Effector memory CD8-positive, alpha-beta T cell (primary cell): ENCODE measurements at regions not wholly inside any gene's neighbourhood (a gene's known extent, or its start where the extent isn't known, plus 50 kb on each side); places are given as distances from the start of the nearest gene placed in this dataset.

ENCODE experiments used
- ATAC-seq: fragments of 150-1000 bp; cut with Tn5 transposase; replicated peaks from 2 replicates; pipeline ENCODE4 v1.10.0; 2021; ENCODE audit warnings: mild to moderate bottlenecking, moderate library complexity
- DNase-seq, 3 experiments: peaks; one replicate each; pipeline ENCODE4 v3.0.0; 2021
- H3K27ac Mint-ChIP-seq, 2 donors: one replicate each; pipeline ENCODE4 v1.8.0; 2022; ENCODE audit warnings: mild to moderate bottlenecking in 2 of 2, mixed read lengths in 2 of 2, moderate library complexity in 2 of 2
- H3K27me3 Mint-ChIP-seq, 2 donors: one replicate each; pipeline ENCODE4 v1.8.0; 2022; ENCODE audit warnings: mixed read lengths in 2 of 2
- H3K36me3 Mint-ChIP-seq: one replicate; pipeline ENCODE4 v1.8.0; 2022; ENCODE audit warnings: mild to moderate bottlenecking, moderate library complexity, mixed read lengths; ENCODE audit not compliant: insufficient read depth
- H3K4me1 Mint-ChIP-seq, 2 donors: one replicate each; pipeline ENCODE4 v1.8.0; 2022; ENCODE audit warnings: low read depth in 2 of 2, mixed read lengths in 2 of 2
- H3K4me3 Mint-ChIP-seq, 2 donors: one replicate each; pipeline ENCODE4 v1.8.0; 2022; ENCODE audit warnings: mild to moderate bottlenecking in 2 of 2, mixed read lengths in 2 of 2, moderate library complexity in 2 of 2
- H3K9me3 Mint-ChIP-seq, 2 donors: one replicate each; pipeline ENCODE4 v1.8.0; 2022; ENCODE audit warnings: mixed read lengths in 2 of 2

DNA sequence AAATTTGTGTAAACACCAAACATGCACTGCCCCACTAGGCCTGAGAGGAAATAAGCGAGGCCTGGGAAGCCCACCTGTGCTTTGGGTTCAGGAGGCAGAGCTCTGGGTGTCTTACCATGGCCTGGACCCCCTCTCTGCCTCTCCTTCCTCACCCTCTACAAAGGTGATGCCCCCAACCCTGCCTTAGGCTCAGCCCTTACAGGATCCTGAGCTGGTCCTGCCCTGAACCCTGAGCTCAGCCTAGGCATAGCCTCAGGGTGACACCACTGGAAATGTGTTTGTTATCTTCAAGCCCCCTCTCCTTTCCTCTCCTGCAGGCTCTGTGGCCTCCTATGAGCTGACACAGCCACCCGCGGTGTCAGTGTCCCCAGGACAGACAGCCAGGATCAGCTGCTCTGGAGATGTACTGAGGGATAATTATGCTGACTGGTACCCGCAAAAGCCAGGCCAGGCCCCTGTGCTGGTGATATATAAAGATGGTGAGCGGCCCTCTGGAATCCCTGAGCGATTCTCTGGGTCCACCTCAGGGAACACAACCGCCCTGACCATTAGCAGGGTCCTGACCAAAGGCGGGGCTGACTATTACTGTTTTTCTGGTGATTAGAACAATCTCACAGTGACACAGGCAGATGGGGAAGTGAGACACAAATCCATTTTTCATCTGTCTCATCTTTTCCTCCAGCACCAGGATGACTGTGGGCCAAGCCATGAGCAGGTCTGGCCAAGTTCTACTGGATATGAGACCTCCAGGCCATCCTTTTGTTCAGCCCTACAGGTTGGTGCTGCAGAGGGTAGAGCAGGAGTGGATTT is 117.8 kb downstream of the GGTLC2 start:
- no peaks in the 10 kb centered on the region for H3K9me3 Mint-ChIP-seq
- ATAC-seq (no peak), DNase-seq (no peak)
- H3K27me3 Mint-ChIP-seq, result no peaks in the 10 kb centered on the region
- H3K27ac Mint-ChIP-seq, result peak overlapping the region; percentile 76 to 89
- H3K36me3 Mint-ChIP-seq, result peaks cover 37% of the 10 kb centered on the region
- H3K4me1 Mint-ChIP-seq, result peaks cover 63 to 76% of the 10 kb centered on the region in 2 donors
- peak overlapping the region in 1 of 2 donors; percentile 52 for H3K4me3 Mint-ChIP-seq

DNA sequence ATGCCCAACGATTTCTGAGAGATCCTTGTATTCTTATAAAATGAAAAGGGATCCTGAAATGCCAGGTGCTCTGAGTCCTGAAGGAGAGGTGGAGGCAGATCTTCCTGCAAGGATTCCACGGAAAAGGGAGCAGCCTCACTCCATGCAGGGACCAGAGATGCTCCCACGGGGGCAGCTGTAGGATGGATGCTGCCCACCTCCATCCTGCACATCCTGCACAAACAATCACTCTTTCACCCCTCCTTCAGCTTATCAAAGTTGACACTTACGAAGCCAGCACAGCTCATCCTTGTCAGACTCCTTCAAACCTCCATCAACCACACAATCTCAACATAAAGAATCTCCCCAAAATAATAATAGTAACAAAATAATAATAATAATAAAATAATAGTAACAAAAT is 119.1 kb downstream of the GGTLC2 start:
- DNase-seq (no peak), ATAC-seq (no peak)
- peak overlapping the region in 1 of 2 donors; percentile 6 for H3K4me3 Mint-ChIP-seq
- no peaks in the 10 kb centered on the region for H3K27me3 Mint-ChIP-seq
- no peaks in the 10 kb centered on the region for H3K9me3 Mint-ChIP-seq
- peaks cover 34% of the 10 kb centered on the region for H3K36me3 Mint-ChIP-seq
- H3K27ac Mint-ChIP-seq, result peak overlapping the region; percentile 82 to 89
- peaks cover 62 to 78% of the 10 kb centered on the region in 2 donors for H3K4me1 Mint-ChIP-seq

DNA sequence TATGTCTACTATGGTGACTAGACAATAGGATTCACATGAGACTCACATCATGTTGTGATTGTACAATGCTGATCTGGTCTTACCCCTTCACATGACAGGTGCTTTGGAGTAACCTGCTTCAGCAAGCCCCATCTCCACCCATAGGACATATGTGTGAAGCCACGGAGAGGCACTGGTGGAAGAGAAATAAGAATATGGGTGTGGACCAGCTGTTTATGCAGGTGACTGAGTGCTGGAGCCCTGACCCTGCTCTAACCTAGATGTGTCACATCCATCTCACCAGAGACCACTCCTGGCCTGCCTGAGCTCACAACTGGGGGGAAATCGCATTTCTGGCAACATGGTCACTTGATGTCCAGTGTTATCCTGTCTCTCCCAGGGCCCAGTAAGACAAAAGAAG is 119.7 kb downstream of the GGTLC2 start:
- peak; percentile 23 for ATAC-seq
- no peak for DNase-seq
- H3K27me3 Mint-ChIP-seq, result no peaks in the 10 kb centered on the region
- peak overlapping the region; percentile 82 to 89 for H3K27ac Mint-ChIP-seq
- peaks cover 62 to 79% of the 10 kb centered on the region in 2 donors for H3K4me1 Mint-ChIP-seq
- peaks cover 32% of the 10 kb centered on the region for H3K36me3 Mint-ChIP-seq
- peak overlapping the region; percentile 33 to 44 for H3K4me3 Mint-ChIP-seq
- H3K9me3 Mint-ChIP-seq, result no peaks in the 10 kb centered on the region

DNA sequence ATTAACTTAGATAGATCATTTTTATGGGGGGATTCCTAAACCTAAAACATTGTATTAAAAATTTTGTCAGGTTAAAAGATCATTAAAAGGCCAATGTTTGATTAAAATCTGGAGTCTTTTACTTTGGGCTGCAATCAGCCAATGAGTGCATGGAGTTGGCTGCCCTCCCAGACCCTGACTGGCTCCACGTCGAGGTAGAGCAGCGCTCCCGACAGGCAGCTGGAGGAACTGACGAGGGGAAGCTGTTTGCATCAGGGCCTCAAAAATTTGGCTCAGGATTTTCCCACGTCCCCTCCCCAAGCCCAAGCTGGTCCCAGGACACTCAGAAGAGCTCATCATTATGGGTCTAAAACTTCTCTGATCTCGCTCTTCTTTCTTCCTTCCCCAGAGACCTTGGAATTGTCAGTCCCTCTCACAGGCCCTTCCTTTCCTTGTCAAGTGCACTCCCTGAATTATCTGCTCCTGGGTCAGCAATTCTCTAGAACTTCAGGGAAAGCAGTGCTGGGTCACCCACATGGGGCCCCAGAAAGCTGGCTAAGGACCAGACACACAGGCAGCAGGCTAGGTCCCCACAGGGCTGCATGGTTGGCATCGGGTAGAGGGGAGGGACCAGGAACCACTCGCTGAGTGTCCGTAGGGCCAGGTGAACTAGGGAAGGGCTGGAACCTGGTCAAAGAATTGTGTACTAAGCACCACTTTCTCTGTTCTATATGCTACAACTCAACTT is 119.6 kb upstream of the IGLL5 start:
- H3K4me3 Mint-ChIP-seq, result no peak overlapping the region
- no peak for ATAC-seq
- peaks cover 58 to 83% of the 10 kb centered on the region in 2 donors for H3K4me1 Mint-ChIP-seq

DNA sequence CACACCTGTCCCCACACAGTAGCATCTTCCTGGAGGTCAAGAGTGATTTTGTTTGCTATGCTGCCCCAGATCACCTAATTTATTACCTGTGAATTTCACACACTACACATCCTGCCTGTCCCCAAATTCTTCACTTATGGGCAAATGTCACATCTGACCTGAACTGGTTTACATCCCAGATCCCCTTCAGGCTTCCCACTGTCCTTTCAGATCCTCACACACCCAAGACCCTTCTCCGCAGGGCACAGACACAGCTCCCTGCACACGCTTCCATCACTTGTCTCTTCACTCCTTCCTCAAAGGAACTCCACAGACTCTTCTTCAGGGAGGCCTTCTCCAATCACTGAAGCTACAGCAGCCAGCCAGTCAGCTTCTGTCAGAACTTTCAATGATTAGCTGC is 118.7 kb upstream of the IGLL5 start:
- Mint-ChIP-seq H3K27ac (peak overlapping the region in 1 of 2 donors; percentile 94), H3K4me1 (peaks cover 54 to 83% of the 10 kb centered on the region in 2 donors), H3K4me3 (peak overlapping the region in 1 of 2 donors; percentile 2), H3K27me3 (no peaks in the 10 kb centered on the region), H3K9me3 (no peaks in the 10 kb centered on the region), H3K36me3 (peaks cover 16% of the 10 kb centered on the region)
- ATAC-seq, result no peak
- no peak for DNase-seq

More for the DNA sequence above, 119.6 kb upstream of the IGLL5 start:
- H3K27ac Mint-ChIP-seq, result peak overlapping the region in 1 of 2 donors; percentile 94
- no peak for DNase-seq
- no peaks in the 10 kb centered on the region for H3K27me3 Mint-ChIP-seq
- H3K36me3 Mint-ChIP-seq, result peaks cover 21% of the 10 kb centered on the region
- no peaks in the 10 kb centered on the region for H3K9me3 Mint-ChIP-seq

DNA sequence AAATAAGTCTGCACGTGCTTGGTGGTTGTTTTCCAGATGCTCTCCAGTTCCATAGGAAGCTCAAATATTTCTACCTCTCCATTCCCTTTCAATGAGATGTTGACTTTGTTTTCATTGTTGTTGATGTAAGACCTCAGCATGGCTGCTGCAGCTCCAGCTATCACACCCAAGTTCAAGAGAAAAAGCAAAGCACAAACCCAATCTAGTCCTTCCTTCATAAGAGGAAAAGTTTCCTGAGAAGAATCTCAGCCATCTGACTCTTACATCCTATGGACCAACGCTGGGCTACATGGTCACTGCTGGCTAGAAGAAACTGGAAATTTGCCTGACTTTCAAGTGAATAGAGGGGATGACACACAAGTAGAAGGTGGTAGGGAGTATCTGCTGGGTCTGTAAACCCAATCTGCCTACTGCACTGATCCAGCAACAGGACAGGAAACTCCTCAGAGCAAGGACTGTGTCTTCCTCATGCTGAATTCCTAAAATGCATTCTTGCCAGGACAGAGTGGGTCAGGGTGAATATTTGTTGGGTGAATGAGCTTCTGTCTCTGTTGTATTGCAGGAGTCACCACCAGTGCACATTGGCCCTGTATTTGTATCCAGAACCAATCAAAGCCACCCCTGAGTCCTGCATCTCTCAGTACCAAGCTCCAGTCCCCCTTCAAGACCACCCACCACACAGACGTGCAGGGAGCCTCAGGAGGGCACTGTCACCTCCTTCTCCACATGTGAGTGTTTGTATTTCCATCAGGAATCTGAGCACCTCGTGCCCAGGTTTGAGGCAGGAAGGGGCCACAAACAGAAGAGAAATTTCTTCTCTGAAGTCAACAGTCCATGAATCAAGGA is 118.0 kb upstream of the IGLL5 start:
- no peak for ATAC-seq
- Mint-ChIP-seq H3K27me3 (no peaks in the 10 kb centered on the region), H3K9me3 (no peaks in the 10 kb centered on the region), H3K27ac (peak overlapping the region in 1 of 2 donors; percentile 94), H3K4me3 (no peak overlapping the region), H3K4me1 (peaks cover 53 to 82% of the 10 kb centered on the region in 2 donors), H3K36me3 (peaks cover 10% of the 10 kb centered on the region)
- DNase-seq, result no peak

DNA sequence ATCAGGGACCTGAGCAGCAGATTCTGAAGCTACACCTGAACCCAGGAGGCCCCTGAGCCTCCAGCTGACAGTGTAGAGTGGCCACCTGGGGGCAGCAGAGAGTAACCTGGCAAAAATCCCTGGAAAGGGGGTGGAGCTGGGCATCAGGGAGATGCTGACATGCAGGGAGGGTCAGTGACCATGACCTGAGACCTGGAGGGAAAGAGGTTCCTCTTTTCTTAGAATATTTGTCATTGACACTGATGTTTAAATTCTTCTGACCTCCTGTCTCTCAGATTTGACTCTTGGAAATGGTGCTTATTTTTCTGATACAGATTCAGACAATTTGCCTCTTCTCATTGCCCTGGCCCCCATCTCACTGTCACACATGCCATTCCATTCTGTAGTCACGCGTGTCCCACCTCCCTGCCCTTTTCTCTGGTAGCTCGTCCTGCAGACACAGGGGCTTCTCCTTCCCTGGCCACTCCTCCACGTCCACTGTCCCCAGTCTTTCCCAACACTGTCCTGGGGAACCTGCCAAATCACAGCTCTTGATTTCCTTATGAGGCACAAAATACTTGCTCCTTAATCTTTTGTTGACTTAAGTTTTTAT is 117.2 kb upstream of the IGLL5 start:
- Mint-ChIP-seq H3K9me3 (no peaks in the 10 kb centered on the region), H3K27me3 (no peaks in the 10 kb centered on the region), H3K36me3 (peaks cover 5% of the 10 kb centered on the region), H3K4me3 (no peak overlapping the region), H3K4me1 (peaks cover 54 to 82% of the 10 kb centered on the region in 2 donors), H3K27ac (peak overlapping the region; percentile 81 to 94)
- DNase-seq, result peak; percentile 42 to 46 (median 45)
- ATAC-seq, result peak; percentile 56

DNA sequence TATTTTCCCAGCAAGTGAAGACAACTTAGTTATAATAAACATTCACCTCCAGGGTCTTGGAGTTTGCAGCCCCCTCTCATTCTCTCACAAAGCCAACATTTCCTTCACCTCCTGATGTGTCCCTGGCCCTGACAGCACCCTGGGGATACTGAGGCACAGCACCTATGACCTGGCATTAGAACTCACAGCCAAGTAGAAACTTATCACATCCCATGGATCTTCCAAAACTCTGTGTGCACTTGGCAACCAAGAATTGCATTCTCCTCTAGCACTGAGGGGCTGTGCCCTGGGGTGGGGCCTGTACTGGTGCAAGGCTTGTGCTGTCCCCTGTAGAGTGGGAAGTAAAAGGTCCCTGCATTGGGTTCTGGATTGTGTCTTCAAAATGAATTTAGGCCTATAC is 116.7 kb upstream of the IGLL5 start:
- DNase-seq (no peak), ATAC-seq (no peak)
- no peaks in the 10 kb centered on the region for H3K9me3 Mint-ChIP-seq
- no peaks in the 10 kb centered on the region for H3K27me3 Mint-ChIP-seq
- peak overlapping the region; percentile 81 to 94 for H3K27ac Mint-ChIP-seq
- peaks cover 58 to 84% of the 10 kb centered on the region in 2 donors for H3K4me1 Mint-ChIP-seq
- no peak overlapping the region for H3K4me3 Mint-ChIP-seq
- peaks cover 5% of the 10 kb centered on the region for H3K36me3 Mint-ChIP-seq

DNA sequence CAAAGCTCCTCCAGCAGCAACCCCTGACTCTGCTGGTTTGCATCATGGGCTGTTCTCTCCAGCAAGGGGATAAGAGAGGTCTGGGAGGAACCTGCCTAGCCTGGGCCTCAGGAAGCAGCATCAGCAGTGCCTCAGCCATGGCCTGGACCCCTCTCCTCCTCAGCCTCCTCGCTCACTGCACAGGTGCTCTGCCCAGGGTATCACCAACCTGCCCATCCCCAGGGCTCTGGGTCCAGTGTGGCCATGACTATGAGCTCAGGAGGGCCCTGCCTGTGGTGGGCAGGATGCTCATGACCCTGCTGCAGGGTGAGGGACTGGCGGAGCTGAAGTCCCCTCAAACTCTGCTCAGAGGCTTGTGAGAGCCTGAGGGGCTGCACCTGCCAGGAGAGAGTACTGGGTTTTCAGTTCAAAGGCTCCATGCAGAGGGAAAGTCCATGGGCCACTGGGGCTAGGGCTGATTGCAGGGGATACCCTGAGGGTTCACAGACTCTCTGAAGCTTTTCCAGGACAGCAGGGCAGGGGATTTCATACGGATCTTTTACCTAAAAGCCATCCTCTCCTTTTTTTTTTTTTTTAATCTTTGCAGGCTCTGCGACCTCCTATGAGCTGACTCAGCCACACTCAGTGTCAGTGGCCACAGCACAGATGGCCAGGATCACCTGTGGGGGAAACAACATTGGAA is 115.8 kb upstream of the IGLL5 start:
- H3K27me3 Mint-ChIP-seq, result no peaks in the 10 kb centered on the region
- no peaks in the 10 kb centered on the region for H3K9me3 Mint-ChIP-seq
- H3K27ac Mint-ChIP-seq, result peak overlapping the region; percentile 81 to 94
- ATAC-seq (no peak), DNase-seq (no peak)
- H3K36me3 Mint-ChIP-seq, result peaks cover 5% of the 10 kb centered on the region
- H3K4me1 Mint-ChIP-seq, result peaks cover 58 to 75% of the 10 kb centered on the region in 2 donors
- H3K4me3 Mint-ChIP-seq, result no peak overlapping the region

DNA sequence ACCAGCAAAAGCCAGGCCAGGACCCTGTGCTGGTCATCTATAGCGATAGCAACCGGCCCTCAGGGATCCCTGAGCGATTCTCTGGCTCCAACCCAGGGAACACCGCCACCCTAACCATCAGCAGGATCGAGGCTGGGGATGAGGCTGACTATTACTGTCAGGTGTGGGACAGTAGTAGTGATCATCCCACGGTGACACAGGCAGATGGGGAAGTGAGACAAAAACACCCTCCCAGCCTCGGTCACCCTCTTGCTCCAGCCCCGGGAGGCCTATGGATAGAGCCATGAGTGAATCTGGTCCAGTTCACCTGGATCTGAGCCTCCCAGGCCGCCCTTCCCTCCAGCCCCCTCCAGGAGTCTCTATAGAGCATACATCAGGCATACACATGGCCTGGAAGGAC is 115.2 kb upstream of the IGLL5 start:
- ATAC-seq (no peak), DNase-seq (no peak)
- peak overlapping the region; percentile 75 to 94 for H3K27ac Mint-ChIP-seq
- H3K9me3 Mint-ChIP-seq, result no peaks in the 10 kb centered on the region
- H3K4me3 Mint-ChIP-seq, result no peak overlapping the region
- H3K27me3 Mint-ChIP-seq, result no peaks in the 10 kb centered on the region
- H3K4me1 Mint-ChIP-seq, result peaks cover 61 to 70% of the 10 kb centered on the region in 2 donors
- H3K36me3 Mint-ChIP-seq, result peaks cover 5% of the 10 kb centered on the region

DNA sequence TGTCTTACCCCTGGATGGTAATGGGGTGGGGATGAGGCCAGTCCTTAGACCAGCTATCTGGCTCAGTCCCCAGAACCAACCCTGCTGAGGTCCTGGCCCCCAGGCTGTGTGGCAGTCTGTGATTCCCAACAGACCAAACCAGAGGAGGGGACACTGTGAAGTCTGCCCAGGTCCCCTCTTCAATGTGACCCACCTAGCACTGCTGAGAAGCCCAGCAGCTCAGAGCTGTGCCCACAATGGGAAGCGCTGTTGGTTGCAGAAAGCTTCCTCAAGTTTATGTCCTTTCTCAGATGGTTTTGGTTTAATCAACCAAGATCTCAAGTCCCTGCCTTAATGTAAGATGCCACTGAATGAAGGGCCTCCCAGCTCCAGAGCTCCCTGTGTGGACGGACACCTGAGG is 114.7 kb upstream of the IGLL5 start:
- Mint-ChIP-seq H3K9me3 (no peaks in the 10 kb centered on the region), H3K4me3 (peak overlapping the region; percentile 8 to 33), H3K4me1 (peaks cover 63 to 66% of the 10 kb centered on the region in 2 donors), H3K36me3 (peaks cover 5% of the 10 kb centered on the region), H3K27ac (peak overlapping the region; percentile 75 to 94), H3K27me3 (no peaks in the 10 kb centered on the region)
- DNase-seq, result no peak
- no peak for ATAC-seq

DNA sequence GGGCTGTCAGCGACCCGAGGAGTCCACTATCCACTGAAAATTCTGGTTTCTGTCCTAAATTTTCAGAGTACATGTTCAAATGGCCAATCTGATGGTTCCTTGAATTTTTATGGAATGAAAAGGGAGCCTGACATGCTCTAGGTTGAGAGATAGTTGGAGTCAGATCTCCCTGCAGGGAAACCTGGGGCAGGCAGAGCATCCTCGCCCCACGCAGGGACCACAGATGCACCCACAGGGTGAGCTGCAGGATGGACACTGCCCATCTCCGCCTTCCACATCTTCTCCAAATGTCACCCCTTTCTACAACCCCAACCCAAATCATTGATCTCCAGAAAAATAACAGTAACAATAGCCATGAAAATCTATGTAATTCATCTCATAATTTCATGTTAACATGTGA is 114.2 kb upstream of the IGLL5 start:
- Mint-ChIP-seq H3K36me3 (peaks cover 5% of the 10 kb centered on the region), H3K9me3 (no peaks in the 10 kb centered on the region), H3K4me3 (peak overlapping the region; percentile 8 to 33), H3K27ac (peak overlapping the region; percentile 75 to 94), H3K27me3 (no peaks in the 10 kb centered on the region), H3K4me1 (peaks cover 58 to 61% of the 10 kb centered on the region in 2 donors)
- no peak for ATAC-seq
- no peak for DNase-seq
